ENCODE measurements at regions not wholly inside any gene's neighbourhood (a gene's known extent, or its start where the extent isn't known, plus 50 kb on each side); places are given as distances from the start of the nearest gene placed in this dataset.

DNA sequence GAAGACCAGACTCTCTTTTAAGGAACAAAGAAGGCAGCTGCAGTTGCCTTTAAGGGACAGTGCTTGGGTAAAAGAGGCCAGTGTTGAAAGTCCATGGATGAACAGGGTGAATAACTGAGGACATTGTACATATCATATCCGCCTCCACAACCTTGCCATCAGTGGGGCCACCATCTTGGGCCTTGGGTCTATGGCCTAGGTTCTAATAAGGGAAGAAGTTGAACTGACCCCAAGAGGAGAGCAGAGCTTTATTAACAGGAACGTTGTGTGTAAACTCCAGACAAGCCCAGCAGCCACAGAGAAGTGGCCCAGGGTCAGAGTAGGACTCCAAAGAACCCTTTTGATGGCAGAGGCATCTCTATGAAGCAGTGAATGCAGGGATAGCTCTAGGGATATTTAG, 332.8 kb downstream of the CYP26B1 start:
- no peaks in the 10 kb centered on the region for H3K36me3 ChIP-seq (replicated peaks in 1 of 2; ENCODE audit: control insufficient read depth in 1 of 2, insufficient read depth in 2 of 2, low read length in 1 of 2)
- no peaks in the 10 kb centered on the region for H3K9me3 ChIP-seq
- no peak overlapping the region for H2AFZ ChIP-seq (ENCODE audit: low read depth)
- H3K4me1 ChIP-seq (ENCODE audit: control insufficient read depth in 1 of 2, insufficient read depth in 2 of 2, low read depth in 1 of 2, low read length in 1 of 2) = no peaks in the 10 kb centered on the region
- CTCF ChIA-PET = interaction anchor here (1.5 to 1.6 kb wide), 2 partner anchors 12 to 16 kb away, joined by 3 to 4 read pairs; no protein-coding TSS in a partner anchor
- no peak overlapping the region for H3K27ac ChIP-seq (ENCODE audit: low read depth in 2 of 2, low read length in 1 of 2)
- no peak for DNase-seq
- no peaks in the 10 kb centered on the region for H3K27me3 ChIP-seq (ENCODE audit: insufficient read depth)
- no peaks in the 10 kb centered on the region for H3K79me2 ChIP-seq (ENCODE audit: insufficient read depth)
- TF ChIP-seq CHD2 (IDR thresholded peaks at IDR 0.05; ENCODE audit: low read length, partially characterized antibody) (no peak), ELF1 (IDR thresholded peaks at IDR 0.05) (no peak), SIN3A (IDR thresholded peaks at IDR 0.05; ENCODE audit: borderline replicate concordance, low read depth, low read length) (no peak), GABPA (IDR thresholded peaks at IDR 0.05; ENCODE audit: low read depth) (no peak), YY1 (IDR thresholded peaks at IDR 0.05; ENCODE audit: low read depth) (no peak), EZH2phosphoT487 (IDR thresholded peaks at IDR 0.05; ENCODE audit: borderline replicate concordance, low read depth) (no peak), NRF1 (IDR thresholded peaks at IDR 0.05; ENCODE audit: low read depth, low read length) (no peak)
- TF ChIP-seq, protein P1, sequence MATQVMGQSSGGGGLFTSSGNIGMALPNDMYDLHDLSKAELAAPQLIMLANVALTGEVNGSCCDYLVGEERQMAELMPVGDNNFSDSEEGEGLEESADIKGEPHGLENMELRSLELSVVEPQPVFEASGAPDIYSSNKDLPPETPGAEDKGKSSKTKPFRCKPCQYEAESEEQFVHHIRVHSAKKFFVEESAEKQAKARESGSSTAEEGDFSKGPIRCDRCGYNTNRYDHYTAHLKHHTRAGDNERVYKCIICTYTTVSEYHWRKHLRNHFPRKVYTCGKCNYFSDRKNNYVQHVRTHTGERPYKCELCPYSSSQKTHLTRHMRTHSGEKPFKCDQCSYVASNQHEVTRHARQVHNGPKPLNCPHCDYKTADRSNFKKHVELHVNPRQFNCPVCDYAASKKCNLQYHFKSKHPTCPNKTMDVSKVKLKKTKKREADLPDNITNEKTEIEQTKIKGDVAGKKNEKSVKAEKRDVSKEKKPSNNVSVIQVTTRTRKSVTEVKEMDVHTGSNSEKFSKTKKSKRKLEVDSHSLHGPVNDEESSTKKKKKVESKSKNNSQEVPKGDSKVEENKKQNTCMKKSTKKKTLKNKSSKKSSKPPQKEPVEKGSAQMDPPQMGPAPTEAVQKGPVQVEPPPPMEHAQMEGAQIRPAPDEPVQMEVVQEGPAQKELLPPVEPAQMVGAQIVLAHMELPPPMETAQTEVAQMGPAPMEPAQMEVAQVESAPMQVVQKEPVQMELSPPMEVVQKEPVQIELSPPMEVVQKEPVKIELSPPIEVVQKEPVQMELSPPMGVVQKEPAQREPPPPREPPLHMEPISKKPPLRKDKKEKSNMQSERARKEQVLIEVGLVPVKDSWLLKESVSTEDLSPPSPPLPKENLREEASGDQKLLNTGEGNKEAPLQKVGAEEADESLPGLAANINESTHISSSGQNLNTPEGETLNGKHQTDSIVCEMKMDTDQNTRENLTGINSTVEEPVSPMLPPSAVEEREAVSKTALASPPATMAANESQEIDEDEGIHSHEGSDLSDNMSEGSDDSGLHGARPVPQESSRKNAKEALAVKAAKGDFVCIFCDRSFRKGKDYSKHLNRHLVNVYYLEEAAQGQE (IDR thresholded peaks at IDR 0.05; ENCODE audit: low read depth, low read length) = no peak
- POLR2A ChIA-PET = no interaction called here
- H3K4me2 ChIP-seq = no peak overlapping the region
- WGBS (ENCODE audit: low lambda C conversion rate) = 8% methylated on average over 2 of the region's 2 CpGs
- H3K9ac ChIP-seq = no peak overlapping the region
- H3K9me2 ChIP-seq = no peaks in the 10 kb centered on the region
- no peaks in the 10 kb centered on the region for H3F3A ChIP-seq (replicated peaks; ENCODE audit: insufficient read depth)
- no peak overlapping the region for H3K4me3 ChIP-seq (ENCODE audit: low read depth in 2 of 2, low read length in 1 of 2)
- no peaks in the 10 kb centered on the region for H4K20me1 ChIP-seq (ENCODE audit: insufficient read depth)

DNA sequence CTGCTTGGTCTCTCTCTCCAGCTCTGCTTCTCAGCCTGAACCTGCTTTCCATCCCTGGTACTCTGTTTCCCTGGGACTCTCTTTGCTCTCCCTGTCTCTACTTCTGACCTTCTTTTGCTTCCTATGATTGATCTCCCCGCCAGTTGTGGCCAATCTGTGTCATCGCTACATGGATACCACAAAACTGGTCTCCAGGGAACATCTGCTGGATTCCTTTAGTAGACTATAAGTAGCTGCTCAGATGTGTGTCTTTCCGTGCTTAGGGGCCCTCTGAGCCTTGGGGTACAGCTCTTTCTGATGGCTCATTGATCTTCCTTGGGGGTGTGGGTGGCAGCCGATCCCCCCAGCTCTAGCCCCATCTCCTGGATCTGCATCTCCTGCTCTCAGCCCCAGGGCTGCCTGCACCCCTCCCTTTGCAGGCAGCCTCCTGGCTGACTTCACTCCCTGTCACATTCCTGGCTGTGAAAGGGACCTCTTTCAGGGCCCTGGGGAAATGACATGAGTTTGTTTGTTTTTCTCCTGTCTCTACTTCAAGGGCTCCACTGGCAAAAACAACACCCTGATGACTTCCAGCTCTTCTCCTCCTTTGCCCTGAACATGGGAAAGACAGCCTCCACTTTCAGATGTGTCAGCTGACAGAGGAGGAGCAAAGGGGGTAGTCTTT, 333.7 kb downstream of the CYP26B1 start:
- Histone ChIP-seq H3K27me3 (ENCODE audit: insufficient read depth) (no peaks in the 10 kb centered on the region), H3K4me3 (ENCODE audit: low read depth in 2 of 2, low read length in 1 of 2) (no peak overlapping the region), H3F3A (replicated peaks; ENCODE audit: insufficient read depth) (no peaks in the 10 kb centered on the region), H2AFZ (ENCODE audit: low read depth) (no peak overlapping the region), H3K9ac (no peak overlapping the region), H3K9me2 (no peaks in the 10 kb centered on the region), H4K20me1 (ENCODE audit: insufficient read depth) (no peaks in the 10 kb centered on the region), H3K4me2 (no peak overlapping the region), H3K36me3 (replicated peaks in 1 of 2; ENCODE audit: control insufficient read depth in 1 of 2, insufficient read depth in 2 of 2, low read length in 1 of 2) (no peaks in the 10 kb centered on the region), H3K9me3 (no peaks in the 10 kb centered on the region), H3K27ac (ENCODE audit: low read depth in 2 of 2, low read length in 1 of 2) (no peak overlapping the region), H3K79me2 (ENCODE audit: insufficient read depth) (no peaks in the 10 kb centered on the region), H3K4me1 (ENCODE audit: control insufficient read depth in 1 of 2, insufficient read depth in 2 of 2, low read depth in 1 of 2, low read length in 1 of 2) (no peaks in the 10 kb centered on the region)
- 42% methylated on average over 4 of the region's 4 CpGs for WGBS (ENCODE audit: low lambda C conversion rate)
- POLR2A ChIA-PET = no interaction called here
- CTCF ChIA-PET = interaction anchor here (0.6 to 1.6 kb wide), 4 partner anchors 9 to 15 kb away, joined by 3 to 4 read pairs (median 4); no protein-coding TSS in a partner anchor
- no peak for DNase-seq
- TF ChIP-seq FOXM1 (IDR thresholded peaks at IDR 0.05; ENCODE audit: low read depth) = no peak
- no peak for TF ChIP-seq SIN3A (IDR thresholded peaks at IDR 0.05; ENCODE audit: borderline replicate concordance, low read depth, low read length)
- TF ChIP-seq, protein P2, sequence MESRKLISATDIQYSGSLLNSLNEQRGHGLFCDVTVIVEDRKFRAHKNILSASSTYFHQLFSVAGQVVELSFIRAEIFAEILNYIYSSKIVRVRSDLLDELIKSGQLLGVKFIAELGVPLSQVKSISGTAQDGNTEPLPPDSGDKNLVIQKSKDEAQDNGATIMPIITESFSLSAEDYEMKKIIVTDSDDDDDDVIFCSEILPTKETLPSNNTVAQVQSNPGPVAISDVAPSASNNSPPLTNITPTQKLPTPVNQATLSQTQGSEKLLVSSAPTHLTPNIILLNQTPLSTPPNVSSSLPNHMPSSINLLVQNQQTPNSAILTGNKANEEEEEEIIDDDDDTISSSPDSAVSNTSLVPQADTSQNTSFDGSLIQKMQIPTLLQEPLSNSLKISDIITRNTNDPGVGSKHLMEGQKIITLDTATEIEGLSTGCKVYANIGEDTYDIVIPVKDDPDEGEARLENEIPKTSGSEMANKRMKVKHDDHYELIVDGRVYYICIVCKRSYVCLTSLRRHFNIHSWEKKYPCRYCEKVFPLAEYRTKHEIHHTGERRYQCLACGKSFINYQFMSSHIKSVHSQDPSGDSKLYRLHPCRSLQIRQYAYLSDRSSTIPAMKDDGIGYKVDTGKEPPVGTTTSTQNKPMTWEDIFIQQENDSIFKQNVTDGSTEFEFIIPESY (IDR thresholded peaks at IDR 0.05; ENCODE audit: borderline replicate concordance, low read depth) = no peak
- TF ChIP-seq NFIC (IDR thresholded peaks at IDR 0.05; ENCODE audit: borderline replicate concordance) = no peak
- TF ChIP-seq, protein P3, sequence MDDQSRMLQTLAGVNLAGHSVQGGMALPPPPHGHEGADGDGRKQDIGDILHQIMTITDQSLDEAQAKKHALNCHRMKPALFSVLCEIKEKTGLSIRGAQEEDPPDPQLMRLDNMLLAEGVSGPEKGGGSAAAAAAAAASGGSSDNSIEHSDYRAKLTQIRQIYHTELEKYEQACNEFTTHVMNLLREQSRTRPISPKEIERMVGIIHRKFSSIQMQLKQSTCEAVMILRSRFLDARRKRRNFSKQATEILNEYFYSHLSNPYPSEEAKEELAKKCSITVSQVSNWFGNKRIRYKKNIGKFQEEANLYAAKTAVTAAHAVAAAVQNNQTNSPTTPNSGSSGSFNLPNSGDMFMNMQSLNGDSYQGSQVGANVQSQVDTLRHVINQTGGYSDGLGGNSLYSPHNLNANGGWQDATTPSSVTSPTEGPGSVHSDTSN (IDR thresholded peaks at IDR 0.05) = no peak
- no peak for TF ChIP-seq RCOR1 (IDR thresholded peaks at IDR 0.05; ENCODE audit: low read length)
- TF ChIP-seq, protein P4, sequence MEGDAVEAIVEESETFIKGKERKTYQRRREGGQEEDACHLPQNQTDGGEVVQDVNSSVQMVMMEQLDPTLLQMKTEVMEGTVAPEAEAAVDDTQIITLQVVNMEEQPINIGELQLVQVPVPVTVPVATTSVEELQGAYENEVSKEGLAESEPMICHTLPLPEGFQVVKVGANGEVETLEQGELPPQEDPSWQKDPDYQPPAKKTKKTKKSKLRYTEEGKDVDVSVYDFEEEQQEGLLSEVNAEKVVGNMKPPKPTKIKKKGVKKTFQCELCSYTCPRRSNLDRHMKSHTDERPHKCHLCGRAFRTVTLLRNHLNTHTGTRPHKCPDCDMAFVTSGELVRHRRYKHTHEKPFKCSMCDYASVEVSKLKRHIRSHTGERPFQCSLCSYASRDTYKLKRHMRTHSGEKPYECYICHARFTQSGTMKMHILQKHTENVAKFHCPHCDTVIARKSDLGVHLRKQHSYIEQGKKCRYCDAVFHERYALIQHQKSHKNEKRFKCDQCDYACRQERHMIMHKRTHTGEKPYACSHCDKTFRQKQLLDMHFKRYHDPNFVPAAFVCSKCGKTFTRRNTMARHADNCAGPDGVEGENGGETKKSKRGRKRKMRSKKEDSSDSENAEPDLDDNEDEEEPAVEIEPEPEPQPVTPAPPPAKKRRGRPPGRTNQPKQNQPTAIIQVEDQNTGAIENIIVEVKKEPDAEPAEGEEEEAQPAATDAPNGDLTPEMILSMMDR (IDR thresholded peaks at IDR 0.05) = no peak
- TF ChIP-seq TCF12 (IDR thresholded peaks at IDR 0.05) = no peak
- no peak for TF ChIP-seq SMC3 (IDR thresholded peaks at IDR 0.05; ENCODE audit: low read depth, low read length)
- TF ChIP-seq, protein P5, sequence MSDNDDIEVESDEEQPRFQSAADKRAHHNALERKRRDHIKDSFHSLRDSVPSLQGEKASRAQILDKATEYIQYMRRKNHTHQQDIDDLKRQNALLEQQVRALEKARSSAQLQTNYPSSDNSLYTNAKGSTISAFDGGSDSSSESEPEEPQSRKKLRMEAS (IDR thresholded peaks at IDR 0.05; ENCODE audit: low read depth) = no peak
- TF ChIP-seq, protein P6, sequence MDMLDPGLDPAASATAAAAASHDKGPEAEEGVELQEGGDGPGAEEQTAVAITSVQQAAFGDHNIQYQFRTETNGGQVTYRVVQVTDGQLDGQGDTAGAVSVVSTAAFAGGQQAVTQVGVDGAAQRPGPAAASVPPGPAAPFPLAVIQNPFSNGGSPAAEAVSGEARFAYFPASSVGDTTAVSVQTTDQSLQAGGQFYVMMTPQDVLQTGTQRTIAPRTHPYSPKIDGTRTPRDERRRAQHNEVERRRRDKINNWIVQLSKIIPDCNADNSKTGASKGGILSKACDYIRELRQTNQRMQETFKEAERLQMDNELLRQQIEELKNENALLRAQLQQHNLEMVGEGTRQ (IDR thresholded peaks at IDR 0.05; ENCODE audit: borderline replicate concordance, low read depth, low read length) = no peak
- no peak for TF ChIP-seq YY1 (IDR thresholded peaks at IDR 0.05; ENCODE audit: low read depth)

Data from SK-N-SH (cell line).